ENCODE measurements at regions not wholly inside any gene's neighbourhood (a gene's known extent, or its start where the extent isn't known, plus 50 kb on each side); places are given as distances from the start of the nearest gene placed in this dataset.

DNA sequence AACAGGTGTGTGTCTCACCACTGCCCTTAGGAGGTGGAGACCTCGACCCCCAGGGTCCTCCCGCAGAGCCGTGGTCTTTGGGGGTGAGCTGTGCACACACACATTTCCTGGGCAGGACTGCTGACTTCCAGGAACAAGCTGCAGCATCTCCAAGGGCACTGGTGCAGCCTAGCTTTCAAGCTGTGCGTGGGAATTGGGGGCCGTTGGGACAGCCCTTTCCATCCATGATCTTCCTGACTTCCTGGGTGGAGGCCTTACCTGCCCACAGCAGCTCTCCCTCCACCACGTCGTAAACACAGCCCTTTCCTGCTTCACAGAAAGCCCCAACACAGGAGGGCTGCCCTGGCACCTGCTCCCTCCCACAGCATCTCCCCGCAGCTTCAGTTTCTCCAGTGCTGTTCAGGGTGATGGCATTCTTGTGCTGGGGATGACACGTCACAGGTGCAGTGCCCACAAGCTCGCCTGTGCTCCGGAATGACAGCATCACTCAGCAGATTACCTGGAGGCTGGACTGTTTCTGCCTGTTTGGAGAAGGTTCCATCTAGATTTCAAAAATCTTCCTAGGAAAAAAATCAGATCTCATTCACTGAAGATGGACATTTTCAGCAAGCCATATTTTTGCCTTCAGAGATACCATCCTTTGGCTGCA, 208.0 kb upstream of the PPP2R2D start:
- CTCF ChIA-PET = no interaction called here
- POLR2A ChIA-PET = no interaction called here
- Histone ChIP-seq H3K36me3 (ENCODE audit: control insufficient read depth in 2 of 3, insufficient read depth in 3 of 3, low read length in 3 of 3) (no peaks in the 10 kb centered on the region), H3K4me3 (ENCODE audit: low read length) (no peak overlapping the region), H3K9me3 (ENCODE audit: control insufficient read depth in 2 of 3, low read length in 3 of 3) (no peaks in the 10 kb centered on the region), H3K27ac (ENCODE audit: low read depth, low read length) (no peak overlapping the region), H3K4me1 (ENCODE audit: control insufficient read depth in 2 of 2, insufficient read depth in 2 of 2, low read length in 2 of 2) (no peaks in the 10 kb centered on the region), H3K27me3 (ENCODE audit: control insufficient read depth in 2 of 2, insufficient read depth in 2 of 2, low read length in 2 of 2) (no peaks in the 10 kb centered on the region)
- Mint-ChIP-seq H3K27me3 (peaks cover 0 to 28% (median 9%) of the 10 kb centered on the region in 5 donors), H3K27ac (no peak overlapping the region), H3K4me3 (no peak overlapping the region), H3K36me3 (no peaks in the 10 kb centered on the region), H3K4me1 (no peaks in the 10 kb centered on the region), H3K9me3 (peaks cover 0 to 2% (median 0%) of the 10 kb centered on the region in 11 donors)
- no peak for DNase-seq
- no peak for ATAC-seq
- intact Hi-C loops (cut with micrococcal nuclease) = no loop called here

DNA sequence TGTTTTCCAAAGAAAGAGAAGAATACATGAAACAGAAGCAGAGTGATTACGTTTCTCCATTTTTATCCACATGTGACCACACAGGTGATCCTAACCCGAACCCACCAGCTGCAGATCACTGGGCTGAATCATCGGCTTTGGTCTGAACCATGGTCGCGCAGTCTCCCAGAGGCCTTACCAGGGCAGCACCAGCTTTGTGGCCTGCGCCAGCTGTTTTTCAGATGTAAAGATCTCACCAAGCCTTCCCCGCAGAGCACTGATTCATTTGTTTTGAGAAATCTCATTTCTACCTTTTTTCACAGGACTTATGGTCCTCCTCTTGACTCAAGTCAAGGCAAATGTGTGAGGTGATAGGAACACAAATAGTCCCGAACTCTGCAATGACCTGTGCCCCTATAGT, 207.0 kb upstream of the PPP2R2D start:
- H3K27me3 Mint-ChIP-seq = peaks cover 0 to 28% (median 9%) of the 10 kb centered on the region in 5 donors

DNA sequence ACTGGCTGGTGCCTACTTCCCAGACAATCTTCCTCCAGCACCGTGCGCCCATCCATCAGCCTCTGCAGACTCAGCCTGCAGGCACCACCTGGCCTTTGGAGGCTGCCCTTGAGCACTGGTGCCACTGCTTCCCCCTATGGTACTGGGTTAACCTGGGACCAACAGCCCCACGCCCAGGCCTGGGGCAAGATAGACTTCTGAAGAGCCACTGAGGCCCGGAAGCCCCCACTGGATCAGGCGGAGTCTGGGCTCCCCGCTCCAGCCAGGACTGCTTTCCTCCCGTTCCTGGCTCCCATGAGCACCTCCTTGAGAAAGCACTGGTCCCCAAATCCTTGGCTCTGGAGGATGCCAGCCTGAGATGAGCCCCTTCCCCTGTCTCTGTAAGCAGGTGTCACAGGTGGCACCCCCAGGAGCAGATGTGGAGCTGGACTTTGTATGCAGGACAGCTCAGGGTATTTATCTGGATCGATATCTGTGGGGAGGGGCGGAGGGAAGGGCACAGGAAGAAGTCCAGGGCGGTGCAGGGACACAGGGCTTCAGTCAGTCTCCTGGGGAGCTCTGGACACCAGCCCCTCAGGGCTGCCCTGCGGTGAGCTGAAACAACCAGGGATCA, 206.5 kb upstream of the PPP2R2D start:
- Histone ChIP-seq H3K36me3 (ENCODE audit: control insufficient read depth in 2 of 3, insufficient read depth in 3 of 3, low read length in 3 of 3) (no peaks in the 10 kb centered on the region), H3K27ac (ENCODE audit: low read depth, low read length) (no peak overlapping the region), H3K4me1 (ENCODE audit: control insufficient read depth in 2 of 2, insufficient read depth in 2 of 2, low read length in 2 of 2) (no peaks in the 10 kb centered on the region), H3K4me3 (ENCODE audit: low read length) (no peak overlapping the region), H3K27me3 (ENCODE audit: control insufficient read depth in 2 of 2, insufficient read depth in 2 of 2, low read length in 2 of 2) (no peaks in the 10 kb centered on the region), H3K9me3 (ENCODE audit: control insufficient read depth in 2 of 3, low read length in 3 of 3) (no peaks in the 10 kb centered on the region)
- ChIA-PET POLR2A (no interaction called here), CTCF (no interaction called here)
- intact Hi-C loops (cut with micrococcal nuclease) = no loop called here
- no peak overlapping the region for H3K27ac Mint-ChIP-seq
- H3K4me1 Mint-ChIP-seq = no peaks in the 10 kb centered on the region
- no peak for ATAC-seq
- H3K4me3 Mint-ChIP-seq = no peak overlapping the region
- peaks cover 0 to 28% (median 9%) of the 10 kb centered on the region in 5 donors for H3K27me3 Mint-ChIP-seq
- DNase-seq = no peak
- no peaks in the 10 kb centered on the region for H3K36me3 Mint-ChIP-seq
- H3K9me3 Mint-ChIP-seq = peaks cover 0 to 2% (median 0%) of the 10 kb centered on the region in 11 donors

More for the DNA sequence above, 207.0 kb upstream of the PPP2R2D start:
- Histone ChIP-seq H3K27ac (ENCODE audit: low read depth, low read length) (no peak overlapping the region), H3K4me3 (ENCODE audit: low read length) (no peak overlapping the region), H3K27me3 (ENCODE audit: control insufficient read depth in 2 of 2, insufficient read depth in 2 of 2, low read length in 2 of 2) (no peaks in the 10 kb centered on the region), H3K4me1 (ENCODE audit: control insufficient read depth in 2 of 2, insufficient read depth in 2 of 2, low read length in 2 of 2) (no peaks in the 10 kb centered on the region), H3K9me3 (ENCODE audit: control insufficient read depth in 2 of 3, low read length in 3 of 3) (no peaks in the 10 kb centered on the region), H3K36me3 (ENCODE audit: control insufficient read depth in 2 of 3, insufficient read depth in 3 of 3, low read length in 3 of 3) (no peaks in the 10 kb centered on the region)
- Mint-ChIP-seq H3K4me1 (no peaks in the 10 kb centered on the region), H3K9me3 (peaks cover 0 to 2% (median 0%) of the 10 kb centered on the region in 11 donors), H3K27ac (no peak overlapping the region), H3K36me3 (no peaks in the 10 kb centered on the region), H3K4me3 (no peak overlapping the region)
- DNase-seq (no peak), ATAC-seq (no peak)
- intact Hi-C loops (cut with micrococcal nuclease) = no loop called here
- POLR2A ChIA-PET = no interaction called here
- CTCF ChIA-PET = no interaction called here

DNA sequence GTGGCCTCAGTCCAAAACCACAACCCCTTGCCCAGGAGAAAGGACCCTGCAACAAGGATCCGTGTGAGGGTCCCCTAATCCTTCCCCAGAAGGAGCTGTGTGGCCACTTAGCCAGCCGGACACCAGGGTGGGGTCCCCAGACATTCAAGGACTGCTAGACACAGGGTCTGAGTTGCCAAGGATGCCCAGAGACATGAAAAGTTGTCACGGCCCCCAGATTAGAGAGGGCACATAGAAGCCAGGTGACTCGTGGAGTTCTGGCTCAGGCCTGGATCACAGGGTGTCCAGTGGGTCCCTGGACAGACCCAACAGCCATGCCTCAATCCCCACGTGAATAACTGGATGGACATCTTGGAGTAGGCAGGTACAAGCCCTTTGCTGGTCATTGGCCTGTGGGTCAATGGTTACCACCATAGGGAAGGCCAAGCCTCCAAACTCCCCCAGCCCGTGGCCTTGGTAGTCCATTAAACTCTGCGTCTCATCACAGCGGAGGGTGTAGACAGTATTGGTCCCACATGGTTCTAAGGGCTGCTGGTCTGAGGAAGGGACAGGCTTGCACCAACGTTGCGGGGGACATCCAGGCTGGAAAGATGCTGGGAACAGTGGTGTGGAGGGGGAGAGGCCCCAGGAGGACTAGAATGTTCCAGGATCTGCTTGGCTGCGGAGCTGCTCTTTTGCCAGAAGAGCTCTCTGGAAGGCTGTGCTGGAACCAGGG, 205.9 kb upstream of the PPP2R2D start:
- H3K27me3 Mint-ChIP-seq = peaks cover 0 to 28% (median 11%) of the 10 kb centered on the region in 5 donors
- Histone ChIP-seq H3K27ac (ENCODE audit: low read depth, low read length) (no peak overlapping the region), H3K36me3 (ENCODE audit: control insufficient read depth in 2 of 3, insufficient read depth in 3 of 3, low read length in 3 of 3) (no peaks in the 10 kb centered on the region), H3K4me1 (ENCODE audit: control insufficient read depth in 2 of 2, insufficient read depth in 2 of 2, low read length in 2 of 2) (no peaks in the 10 kb centered on the region), H3K27me3 (ENCODE audit: control insufficient read depth in 2 of 2, insufficient read depth in 2 of 2, low read length in 2 of 2) (no peaks in the 10 kb centered on the region), H3K9me3 (ENCODE audit: control insufficient read depth in 2 of 3, low read length in 3 of 3) (no peaks in the 10 kb centered on the region), H3K4me3 (ENCODE audit: low read length) (no peak overlapping the region)
- ATAC-seq = peak; percentile 17
- intact Hi-C loops (cut with micrococcal nuclease) = no loop called here
- no peaks in the 10 kb centered on the region for H3K4me1 Mint-ChIP-seq
- ChIA-PET POLR2A (no interaction called here), CTCF (no interaction called here)
- no peak overlapping the region for H3K27ac Mint-ChIP-seq
- peaks cover 0 to 2% (median 0%) of the 10 kb centered on the region in 11 donors for H3K9me3 Mint-ChIP-seq
- no peak for DNase-seq
- H3K36me3 Mint-ChIP-seq = no peaks in the 10 kb centered on the region
- no peak overlapping the region for H3K4me3 Mint-ChIP-seq

DNA sequence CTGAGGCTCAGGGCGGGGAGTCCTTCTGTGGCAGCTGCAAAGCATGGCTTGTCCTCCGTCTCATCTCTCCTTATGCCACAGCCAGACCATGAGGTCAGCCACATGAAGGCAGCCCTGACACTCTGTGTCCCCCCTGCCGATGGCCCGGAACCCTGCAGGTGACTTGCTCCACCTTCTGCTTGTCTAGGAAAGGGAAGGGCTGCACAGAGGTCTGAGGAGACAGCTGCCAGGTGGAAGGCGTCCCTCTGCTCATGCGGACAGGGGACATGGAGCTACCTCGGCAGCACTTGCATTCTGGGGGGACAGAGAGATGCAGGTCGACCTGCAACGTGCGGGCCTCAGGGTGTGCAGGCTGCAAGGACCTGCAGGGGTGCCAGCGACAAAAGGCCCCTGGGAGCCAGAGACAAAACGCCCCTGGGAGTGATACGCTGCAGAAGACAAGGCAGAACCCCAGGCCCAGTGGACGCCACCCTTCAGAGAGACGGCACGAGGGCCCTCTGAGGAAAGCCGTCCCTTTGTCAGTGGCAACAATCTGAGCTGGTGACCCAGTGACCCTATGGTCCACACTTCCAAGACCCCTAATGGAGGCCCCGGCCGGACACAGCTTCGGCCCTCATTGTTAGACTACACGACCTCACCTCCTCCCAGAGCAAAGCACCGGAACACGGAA, 205.2 kb upstream of the PPP2R2D start:
- no peaks in the 10 kb centered on the region for H3K36me3 ChIP-seq (ENCODE audit: control insufficient read depth in 2 of 3, insufficient read depth in 3 of 3, low read length in 3 of 3)
- intact Hi-C loops (cut with micrococcal nuclease) = no loop called here
- Mint-ChIP-seq H3K27ac (no peak overlapping the region), H3K4me3 (no peak overlapping the region), H3K9me3 (peaks cover 0 to 2% (median 0%) of the 10 kb centered on the region in 11 donors), H3K27me3 (peaks cover 0 to 28% (median 12%) of the 10 kb centered on the region in 5 donors), H3K4me1 (no peaks in the 10 kb centered on the region), H3K36me3 (no peaks in the 10 kb centered on the region)
- no peaks in the 10 kb centered on the region for H3K27me3 ChIP-seq (ENCODE audit: control insufficient read depth in 2 of 2, insufficient read depth in 2 of 2, low read length in 2 of 2)
- ATAC-seq (peak; percentile 12), DNase-seq (no peak)
- no peaks in the 10 kb centered on the region for H3K9me3 ChIP-seq (ENCODE audit: control insufficient read depth in 2 of 3, low read length in 3 of 3)
- no peak overlapping the region for H3K27ac ChIP-seq (ENCODE audit: low read depth, low read length)
- H3K4me1 ChIP-seq (ENCODE audit: control insufficient read depth in 2 of 2, insufficient read depth in 2 of 2, low read length in 2 of 2) = no peaks in the 10 kb centered on the region
- ChIA-PET POLR2A (no interaction called here), CTCF (no interaction called here)
- H3K4me3 ChIP-seq (ENCODE audit: low read length) = no peak overlapping the region

DNA sequence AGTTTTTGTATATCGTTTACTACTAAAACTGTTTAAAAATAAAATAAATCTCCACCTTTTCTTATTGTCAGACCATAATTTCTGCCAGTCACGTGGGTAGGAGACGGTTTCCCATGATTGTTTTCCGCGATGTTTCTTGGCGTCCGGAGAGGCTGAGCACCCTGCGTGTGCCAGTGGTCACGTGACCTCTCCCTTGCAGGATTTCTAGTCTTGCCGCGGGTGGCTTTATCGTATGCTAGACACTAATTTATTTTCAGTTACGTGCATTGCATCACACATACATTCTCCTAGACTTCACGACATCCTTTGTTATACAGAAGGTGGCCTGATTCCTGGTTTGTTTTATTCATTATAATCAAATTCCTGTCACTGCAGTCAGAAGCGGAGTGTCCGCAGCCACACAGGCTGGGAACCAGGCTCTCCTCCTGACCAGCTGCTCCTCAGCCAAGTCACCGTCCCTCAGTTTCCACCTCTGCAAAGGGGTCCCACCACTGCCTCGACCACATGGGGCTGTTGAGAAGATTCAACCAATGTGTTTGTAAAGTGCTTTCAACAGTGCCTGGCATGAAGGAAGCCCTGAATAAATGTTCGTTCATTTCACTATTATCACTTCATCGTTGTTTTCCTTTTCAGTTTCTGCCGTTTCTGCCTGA, 203.2 kb upstream of the PPP2R2D start:
- Histone ChIP-seq H3K4me3 (ENCODE audit: low read length) (no peak overlapping the region), H3K27ac (ENCODE audit: low read depth, low read length) (no peak overlapping the region), H3K36me3 (ENCODE audit: control insufficient read depth in 2 of 3, insufficient read depth in 3 of 3, low read length in 3 of 3) (no peaks in the 10 kb centered on the region), H3K27me3 (ENCODE audit: control insufficient read depth in 2 of 2, insufficient read depth in 2 of 2, low read length in 2 of 2) (no peaks in the 10 kb centered on the region), H3K4me1 (ENCODE audit: control insufficient read depth in 2 of 2, insufficient read depth in 2 of 2, low read length in 2 of 2) (no peaks in the 10 kb centered on the region), H3K9me3 (ENCODE audit: control insufficient read depth in 2 of 3, low read length in 3 of 3) (no peaks in the 10 kb centered on the region)
- POLR2A ChIA-PET = no interaction called here
- ATAC-seq (no peak), DNase-seq (no peak)
- Mint-ChIP-seq H3K36me3 (no peaks in the 10 kb centered on the region), H3K4me1 (no peaks in the 10 kb centered on the region), H3K4me3 (no peak overlapping the region), H3K27me3 (peaks cover 0 to 33% (median 12%) of the 10 kb centered on the region in 5 donors), H3K27ac (no peak overlapping the region), H3K9me3 (peaks cover 0 to 3% (median 0%) of the 10 kb centered on the region in 11 donors)
- CTCF ChIA-PET = no interaction called here
- intact Hi-C loops (cut with micrococcal nuclease) = no loop called here
